ENCODE measurements at regions not wholly inside any gene's neighbourhood (a gene's known extent, or its start where the extent isn't known, plus 50 kb on each side); places are given as distances from the start of the nearest gene placed in this dataset.

DNA sequence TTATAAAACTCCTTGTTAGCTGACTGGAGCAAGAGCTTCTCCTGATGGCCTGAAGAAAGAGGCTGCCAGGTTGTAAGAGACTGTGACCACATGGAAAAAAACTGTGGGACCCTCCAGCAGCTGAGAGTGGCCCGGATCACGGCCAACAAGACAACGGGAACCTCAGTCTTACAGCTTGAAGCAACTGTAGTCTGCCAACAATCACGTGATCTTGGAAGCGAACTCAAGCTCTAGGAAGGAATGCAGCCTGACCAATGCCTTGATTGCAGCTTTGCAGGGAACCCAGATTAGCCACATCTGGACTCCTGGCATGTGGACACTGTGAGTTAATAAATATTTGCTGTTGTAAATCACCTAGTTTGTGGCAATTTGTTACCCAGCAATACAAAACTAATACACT, 442.6 kb upstream of the PRMT6 start:
- DNase-seq (ENCODE audit: low spot score), result no peak
- no TSS peak for BruUV-seq (replicated peaks)
- intact Hi-C loops (cut with micrococcal nuclease; ENCODE audit: unreplicated experiment), result no loop called here

DNA sequence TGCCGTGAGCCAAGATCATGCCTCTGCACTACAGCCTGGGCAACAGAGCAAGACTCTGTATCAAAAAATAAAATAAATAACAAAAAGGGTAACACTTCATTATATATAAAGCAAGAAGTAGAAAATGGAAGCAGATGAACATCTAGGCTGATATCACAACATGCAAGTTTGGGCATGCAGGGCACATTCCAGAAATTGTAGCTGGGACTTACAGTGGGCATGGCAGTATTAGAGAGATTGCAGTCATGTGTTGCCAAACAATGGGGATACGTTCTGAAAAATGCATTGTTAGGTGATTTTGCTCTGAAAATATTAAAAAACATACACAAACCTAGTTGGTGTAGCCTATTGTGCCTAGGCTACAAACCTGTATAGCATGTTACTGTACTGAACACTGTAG, 441.0 kb upstream of the PRMT6 start:
- Histone ChIP-seq H3K9me3 (ENCODE audit: low read depth, low read length, poor library complexity, severe bottlenecking) (no peaks in the 10 kb centered on the region), H3K4me3 (ENCODE audit: low read depth, low read length, poor library complexity, severe bottlenecking) (no peak overlapping the region), H3K4me1 (ENCODE audit: insufficient read depth, low read length, poor library complexity, severe bottlenecking) (no peaks in the 10 kb centered on the region), H3K27ac (ENCODE audit: low read depth, low read length, poor library complexity, severe bottlenecking) (no peak overlapping the region), H3K27me3 (replicated peaks; ENCODE audit: insufficient read depth, low read depth, low read length, poor library complexity) (no peaks in the 10 kb centered on the region), H3K36me3 (ENCODE audit: insufficient read depth, low read length, poor library complexity, severe bottlenecking) (no peaks in the 10 kb centered on the region)
- DNase-seq (ENCODE audit: low spot score), result no peak
- POLR2A ChIA-PET (ENCODE audit: low non-redundant PET), result no interaction called here
- intact Hi-C loops (cut with micrococcal nuclease; ENCODE audit: unreplicated experiment), result no loop called here
- TF ChIP-seq, protein P1, sequence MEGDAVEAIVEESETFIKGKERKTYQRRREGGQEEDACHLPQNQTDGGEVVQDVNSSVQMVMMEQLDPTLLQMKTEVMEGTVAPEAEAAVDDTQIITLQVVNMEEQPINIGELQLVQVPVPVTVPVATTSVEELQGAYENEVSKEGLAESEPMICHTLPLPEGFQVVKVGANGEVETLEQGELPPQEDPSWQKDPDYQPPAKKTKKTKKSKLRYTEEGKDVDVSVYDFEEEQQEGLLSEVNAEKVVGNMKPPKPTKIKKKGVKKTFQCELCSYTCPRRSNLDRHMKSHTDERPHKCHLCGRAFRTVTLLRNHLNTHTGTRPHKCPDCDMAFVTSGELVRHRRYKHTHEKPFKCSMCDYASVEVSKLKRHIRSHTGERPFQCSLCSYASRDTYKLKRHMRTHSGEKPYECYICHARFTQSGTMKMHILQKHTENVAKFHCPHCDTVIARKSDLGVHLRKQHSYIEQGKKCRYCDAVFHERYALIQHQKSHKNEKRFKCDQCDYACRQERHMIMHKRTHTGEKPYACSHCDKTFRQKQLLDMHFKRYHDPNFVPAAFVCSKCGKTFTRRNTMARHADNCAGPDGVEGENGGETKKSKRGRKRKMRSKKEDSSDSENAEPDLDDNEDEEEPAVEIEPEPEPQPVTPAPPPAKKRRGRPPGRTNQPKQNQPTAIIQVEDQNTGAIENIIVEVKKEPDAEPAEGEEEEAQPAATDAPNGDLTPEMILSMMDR (conservative IDR thresholded peaks at IDR 0.05; ENCODE audit: low read depth, low read length), result no peak
- TF ChIP-seq EZH2 (IDR thresholded peaks at IDR 0.05; ENCODE audit: borderline replicate concordance, low read depth, low read length, poor library complexity, severe bottlenecking), result no peak
- CTCF ChIA-PET, result no interaction called here
- BruUV-seq (replicated peaks), result no TSS peak

More for the DNA sequence above, 442.6 kb upstream of the PRMT6 start:
- POLR2A ChIA-PET (ENCODE audit: low non-redundant PET), result no interaction called here
- H3K4me3 ChIP-seq (ENCODE audit: low read depth, low read length, poor library complexity, severe bottlenecking), result no peak overlapping the region
- H3K27ac ChIP-seq (ENCODE audit: low read depth, low read length, poor library complexity, severe bottlenecking), result no peak overlapping the region
- no peaks in the 10 kb centered on the region for H3K4me1 ChIP-seq (ENCODE audit: insufficient read depth, low read length, poor library complexity, severe bottlenecking)
- no peaks in the 10 kb centered on the region for H3K9me3 ChIP-seq (ENCODE audit: low read depth, low read length, poor library complexity, severe bottlenecking)
- CTCF ChIA-PET, result no interaction called here
- no peaks in the 10 kb centered on the region for H3K27me3 ChIP-seq (replicated peaks; ENCODE audit: insufficient read depth, low read depth, low read length, poor library complexity)
- no peaks in the 10 kb centered on the region for H3K36me3 ChIP-seq (ENCODE audit: insufficient read depth, low read length, poor library complexity, severe bottlenecking)
- no peak for TF ChIP-seq EZH2 (IDR thresholded peaks at IDR 0.05; ENCODE audit: borderline replicate concordance, low read depth, low read length, poor library complexity, severe bottlenecking)
- TF ChIP-seq, protein P1 (conservative IDR thresholded peaks at IDR 0.05; ENCODE audit: low read depth, low read length), result no peak

DNA sequence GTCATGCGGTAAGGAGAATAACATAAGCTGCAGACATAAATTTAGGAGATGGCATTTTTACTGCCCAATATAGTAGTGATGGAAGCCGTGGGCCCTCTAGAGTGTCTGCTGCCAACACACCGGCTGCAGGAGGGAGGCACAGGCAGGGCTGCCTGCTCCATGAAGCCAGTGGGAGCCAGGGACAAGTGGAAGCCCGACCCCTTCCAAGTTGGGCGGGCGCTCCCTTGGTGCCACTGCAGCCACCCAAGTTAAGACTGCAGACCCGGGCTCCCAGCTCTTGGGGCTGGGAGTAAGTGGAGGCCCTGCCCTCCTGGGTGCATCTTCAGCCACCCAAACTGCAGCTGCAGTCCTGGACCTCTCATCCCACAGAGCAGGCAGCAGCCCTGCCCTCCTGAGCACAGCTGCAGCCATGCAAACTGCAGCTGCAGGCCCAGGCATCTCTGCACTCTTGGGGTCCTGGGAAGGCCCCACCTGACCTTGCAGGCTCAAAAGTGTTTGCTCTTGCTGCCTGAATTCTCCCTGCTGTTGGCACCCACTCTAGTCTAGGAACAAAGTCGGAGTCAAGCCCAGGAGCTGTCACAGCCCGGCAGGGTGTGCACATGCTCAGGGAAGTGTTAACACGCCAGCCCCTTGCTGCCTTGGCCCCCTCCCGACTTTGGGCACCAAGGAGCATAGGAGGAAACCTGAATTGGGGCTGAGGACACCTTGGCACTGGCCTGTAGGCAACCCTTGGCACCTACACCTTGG, 437.2 kb upstream of the PRMT6 start:
- no peak for DNase-seq (ENCODE audit: low spot score)
- TF ChIP-seq, protein P1 (conservative IDR thresholded peaks at IDR 0.05; ENCODE audit: low read depth, low read length), result no peak
- TF ChIP-seq EZH2 (IDR thresholded peaks at IDR 0.05; ENCODE audit: borderline replicate concordance, low read depth, low read length, poor library complexity, severe bottlenecking), result no peak
- Histone ChIP-seq H3K9me3 (ENCODE audit: low read depth, low read length, poor library complexity, severe bottlenecking) (no peaks in the 10 kb centered on the region), H3K4me3 (ENCODE audit: low read depth, low read length, poor library complexity, severe bottlenecking) (no peak overlapping the region), H3K27ac (ENCODE audit: low read depth, low read length, poor library complexity, severe bottlenecking) (no peak overlapping the region), H3K4me1 (ENCODE audit: insufficient read depth, low read length, poor library complexity, severe bottlenecking) (no peaks in the 10 kb centered on the region), H3K27me3 (replicated peaks; ENCODE audit: insufficient read depth, low read depth, low read length, poor library complexity) (no peaks in the 10 kb centered on the region), H3K36me3 (ENCODE audit: insufficient read depth, low read length, poor library complexity, severe bottlenecking) (no peaks in the 10 kb centered on the region)
- ChIA-PET POLR2A (ENCODE audit: low non-redundant PET) (no interaction called here), CTCF (no interaction called here)
- intact Hi-C loops (cut with micrococcal nuclease; ENCODE audit: unreplicated experiment), result no loop called here
- no TSS peak for BruUV-seq (replicated peaks)

All from A673 (cell line).